Osteoblast (primary cell): ENCODE measurements at regions not wholly inside any gene's neighbourhood (a gene's known extent, or its start where the extent isn't known, plus 50 kb on each side); places are given as distances from the start of the nearest gene placed in this dataset.
A peak's percentile ranks its signal among the peaks of the same experiment; 100 is the strongest.

Experiments
- DNase-seq: peaks from one replicate; pipeline ENCODE4 v3.0.0; 2011; ENCODE audit warnings: low spot score, mixed read lengths; ENCODE audit not compliant: insufficient read length; ENCODE audit errors: missing footprints
- H2AFZ ChIP-seq: 2 replicates; pipeline ENCODE4 v1.6.0; 2011; ENCODE audit warnings: mild to moderate bottlenecking, low read length
- H3K27ac ChIP-seq: 2 replicates; pipeline ENCODE4 v1.5.1; 2011; ENCODE audit warnings: mild to moderate bottlenecking, low read depth, low read length, moderate library complexity
- H3K27me3 ChIP-seq: 2 replicates; pipeline ENCODE4 v1.6.0; 2012; ENCODE audit warnings: mild to moderate bottlenecking, control low read depth, inconsistent platforms, low read length, moderate library complexity; ENCODE audit not compliant: insufficient read depth
- H3K36me3 ChIP-seq: 2 replicates; pipeline ENCODE4 v1.5.1; 2011; ENCODE audit warnings: mild to moderate bottlenecking, low read length, control low read depth, moderate library complexity; ENCODE audit not compliant: insufficient read depth
- H3K4me1 ChIP-seq: 2 replicates; pipeline ENCODE4 v1.5.1; 2011; ENCODE audit warnings: mild to moderate bottlenecking, low read length, control low read depth, moderate library complexity; ENCODE audit not compliant: insufficient read depth
- H3K4me2 ChIP-seq: 2 replicates; pipeline ENCODE4 v1.6.0; 2011; ENCODE audit warnings: mild to moderate bottlenecking, low read length; ENCODE audit not compliant: insufficient read depth
- H3K4me3 ChIP-seq: fragments of 200-600 bp; sonication (generic); 3 replicates; pipeline ENCODE4 v1.5.1; 2012; ENCODE audit warnings: mild to moderate bottlenecking, low read length, inconsistent platforms; ENCODE audit not compliant: insufficient read depth
- H3K79me2 ChIP-seq: 2 replicates; pipeline ENCODE4 v1.6.0; 2012; ENCODE audit warnings: mild to moderate bottlenecking, low read length, control low read depth, inconsistent platforms; ENCODE audit not compliant: insufficient read depth
- H3K9me3 ChIP-seq: 2 replicates; pipeline ENCODE4 v1.5.1; 2011; ENCODE audit warnings: low read depth, low read length, control low read depth
- H4K20me1 ChIP-seq: 2 replicates; pipeline ENCODE4 v1.6.0; 2012; ENCODE audit warnings: mild to moderate bottlenecking, low read length, control low read depth; ENCODE audit not compliant: insufficient read depth
- CTCF ChIP-seq: IDR thresholded peaks from 2 replicates; pipeline ENCODE4 v1.5.1; 2011; ENCODE audit warnings: mild to moderate bottlenecking, low read depth, low read length, moderate library complexity; ENCODE audit errors: extremely low read depth

- TF ChIP-seq CTCF = no peak
- no peaks in the 10 kb centered on the region for H3K4me1 ChIP-seq
Observed at GRCh38 chr16:76756951-76757350, 434.0 kb upstream of the MON1B start.

GRCh38 chr16:76766538-76766937, 424.5 kb upstream of the MON1B start:
- Histone ChIP-seq H3K4me1 (no peaks in the 10 kb centered on the region), H2AFZ (no peak overlapping the region), H3K36me3 (no peaks in the 10 kb centered on the region), H3K79me2 (no peaks in the 10 kb centered on the region), H3K4me2 (no peak overlapping the region), H3K27me3 (no peaks in the 10 kb centered on the region), H3K27ac (no peak overlapping the region), H4K20me1 (no peaks in the 10 kb centered on the region), H3K4me3 (no peak overlapping the region), H3K9me3 (no peaks in the 10 kb centered on the region)
- no peak for DNase-seq
- TF ChIP-seq CTCF = no peak

More at GRCh38 chr16:76756951-76757350, 434.0 kb upstream of the MON1B start:
- no peak for DNase-seq
- Histone ChIP-seq H3K36me3 (no peaks in the 10 kb centered on the region), H2AFZ (no peak overlapping the region), H3K27me3 (no peaks in the 10 kb centered on the region), H3K79me2 (no peaks in the 10 kb centered on the region), H3K27ac (no peak overlapping the region), H3K4me3 (no peak overlapping the region), H3K9me3 (no peaks in the 10 kb centered on the region), H4K20me1 (no peaks in the 10 kb centered on the region), H3K4me2 (no peak overlapping the region)

GRCh38 chr16:76768316-76768715, 422.7 kb upstream of the MON1B start:
- H3K27ac ChIP-seq = no peak overlapping the region
- DNase-seq = peak; percentile 51
- H3K4me2 ChIP-seq = no peak overlapping the region
- H3K9me3 ChIP-seq = no peaks in the 10 kb centered on the region
- H3K36me3 ChIP-seq = no peaks in the 10 kb centered on the region
- no peak for TF ChIP-seq CTCF
- H2AFZ ChIP-seq = no peak overlapping the region
- no peaks in the 10 kb centered on the region for H4K20me1 ChIP-seq
- H3K79me2 ChIP-seq = no peaks in the 10 kb centered on the region
- H3K4me1 ChIP-seq = no peaks in the 10 kb centered on the region
- no peaks in the 10 kb centered on the region for H3K27me3 ChIP-seq
- no peak overlapping the region for H3K4me3 ChIP-seq

GRCh38 chr16:76768948-76769347, 422.0 kb upstream of the MON1B start:
- Histone ChIP-seq H2AFZ (no peak overlapping the region), H3K4me3 (no peak overlapping the region), H3K9me3 (no peaks in the 10 kb centered on the region), H3K4me1 (no peaks in the 10 kb centered on the region), H3K79me2 (no peaks in the 10 kb centered on the region), H3K27ac (no peak overlapping the region), H3K4me2 (no peak overlapping the region), H4K20me1 (no peaks in the 10 kb centered on the region), H3K36me3 (no peaks in the 10 kb centered on the region), H3K27me3 (no peaks in the 10 kb centered on the region)
- no peak for TF ChIP-seq CTCF
- DNase-seq = peak; percentile 15
